HEK293 (cell line): ENCODE measurements at regions not wholly inside any gene's neighbourhood (a gene's known extent, or its start where the extent isn't known, plus 50 kb on each side); places are given as distances from the start of the nearest gene placed in this dataset.

Source experiments
- CTCF ChIA-PET: fragments of 350-600 bp; formaldehyde crosslinking; extraction: SDS; loops from one replicate; lab custom pipeline; 2021; ENCODE audit warnings: antibody characterized with exemption; lab: Yijun Ruan, JAX
- POLR2A ChIA-PET: fragments of 300-600 bp; formaldehyde crosslinking; extraction: SDS; loops from one replicate; lab custom pipeline; 2020; ENCODE audit warnings: antibody characterized with exemption, inconsistent platforms; lab: Yijun Ruan, JAX
- H3K27ac ChIP-seq: fragments of 200-500 bp; sonication (Bioruptor generic); 2 replicates; pipeline ENCODE4 v1.5.1; 2014; ENCODE audit warnings: low read depth, low read length, control low read depth, inconsistent platforms; ENCODE audit errors: extremely low read depth
- H3K36me3 ChIP-seq, 2 experiments: fragments of 200-500 bp in 1 of 2; sonication (Bioruptor generic) in 1 of 2; 1 replicate in 1 of 2; 2 replicates in 1 of 2; pipeline ENCODE4 v1.5.1; 2014 to 2017; ENCODE audit warnings: inconsistent platforms in 2 of 2, low read length in 2 of 2; ENCODE audit not compliant: control insufficient read depth in 2 of 2, insufficient read depth in 1 of 2
- H3K4me1 ChIP-seq: fragments of 200-500 bp; sonication (Bioruptor generic); 2 replicates; pipeline ENCODE4 v1.5.1; 2014; ENCODE audit warnings: mild to moderate bottlenecking, low read length, inconsistent platforms; ENCODE audit not compliant: control insufficient read depth, insufficient read depth
- H3K4me3 ChIP-seq: 2 replicates; pipeline ENCODE4 v1.5.1; 2011; ENCODE audit warnings: low read depth, mild to moderate bottlenecking, control low read depth, low read length, moderate library complexity
- H3K9me3 ChIP-seq: fragments of 200-500 bp; sonication (Bioruptor generic); 2 replicates; pipeline ENCODE4 v1.5.1; 2014; ENCODE audit warnings: low read depth, low read length, inconsistent platforms; ENCODE audit not compliant: control insufficient read depth, insufficient read depth
- OSR2 ChIP-seq: fragments of 450-650 bp; formaldehyde crosslinking; IDR thresholded peaks from 2 replicates; pipeline ENCODE4 v1.5.1; 2016; ENCODE audit warnings: missing biosample characterization, missing genetic modification characterization
- PRDM10 ChIP-seq: fragments of 450-650 bp; formaldehyde crosslinking; IDR thresholded peaks from 2 replicates; pipeline ENCODE4 v1.5.1; 2016; ENCODE audit warnings: missing biosample characterization, missing genetic modification characterization
- TRIM28 ChIP-seq: IDR thresholded peaks from 2 replicates; pipeline ENCODE4 v1.6.1; 2011; ENCODE audit warnings: low read length, control low read depth, borderline replicate concordance
- YY1 ChIP-seq: fragments of 450-650 bp; formaldehyde crosslinking; IDR thresholded peaks from 2 replicates; pipeline ENCODE4 v1.5.1; 2018; ENCODE audit warnings: missing biosample characterization, missing genetic modification characterization
- ZFP37 ChIP-seq: fragments of 450-650 bp; formaldehyde crosslinking; IDR thresholded peaks from 2 replicates; pipeline ENCODE4 v1.5.1; 2016; ENCODE audit warnings: missing biosample characterization, missing genetic modification characterization
- ZFP41 ChIP-seq: fragments of 450-650 bp; formaldehyde crosslinking; IDR thresholded peaks from 2 replicates; pipeline ENCODE4 v1.5.1; 2016; ENCODE audit warnings: missing biosample characterization, missing genetic modification characterization, borderline replicate concordance
- ZNF221 ChIP-seq: fragments of 450-650 bp; formaldehyde crosslinking; IDR thresholded peaks from 2 replicates; pipeline ENCODE4 v1.5.1; 2017; ENCODE audit warnings: missing biosample characterization, missing genetic modification characterization, borderline replicate concordance
- ZNF223 ChIP-seq: fragments of 450-650 bp; formaldehyde crosslinking; IDR thresholded peaks from 2 replicates; pipeline ENCODE4 v1.5.1; 2016; ENCODE audit warnings: missing biosample characterization, missing genetic modification characterization
- ZNF26 ChIP-seq: fragments of 450-650 bp; formaldehyde crosslinking; IDR thresholded peaks from 2 replicates; pipeline ENCODE4 v1.5.1; 2016; ENCODE audit warnings: missing biosample characterization, missing genetic modification characterization
- ZNF280C ChIP-seq: fragments of 450-650 bp; formaldehyde crosslinking; IDR thresholded peaks from 2 replicates; pipeline ENCODE4 v1.5.1; 2016; ENCODE audit warnings: missing biosample characterization, missing genetic modification characterization
- ZNF37A ChIP-seq: fragments of 450-650 bp; IDR thresholded peaks from 2 replicates; pipeline ENCODE4 v1.5.1; 2018; ENCODE audit warnings: missing biosample characterization, missing genetic modification characterization
- ZNF426 ChIP-seq: fragments of 450-650 bp; formaldehyde crosslinking; IDR thresholded peaks from 2 replicates; pipeline ENCODE4 v1.5.1; 2017; ENCODE audit warnings: missing biosample characterization, missing genetic modification characterization, mild to moderate bottlenecking, inconsistent platforms, moderate library complexity
- ZNF473 ChIP-seq: fragments of 450-650 bp; formaldehyde crosslinking; IDR thresholded peaks from 2 replicates; pipeline ENCODE4 v1.5.1; 2017; ENCODE audit warnings: missing biosample characterization, missing genetic modification characterization
- ZNF518A ChIP-seq: fragments of 450-650 bp; formaldehyde crosslinking; conservative IDR thresholded peaks from 2 replicates; pipeline ENCODE4 v1.5.1; 2016; ENCODE audit warnings: low read depth, missing biosample characterization, missing genetic modification characterization
- ZNF610 ChIP-seq: fragments of 450-650 bp; formaldehyde crosslinking; IDR thresholded peaks from 2 replicates; pipeline ENCODE4 v1.5.1; 2016; ENCODE audit warnings: missing biosample characterization, missing genetic modification characterization, borderline replicate concordance
- ZNF621 ChIP-seq: fragments of 450-650 bp; formaldehyde crosslinking; IDR thresholded peaks from 2 replicates; pipeline ENCODE4 v1.5.1; 2017; ENCODE audit warnings: missing biosample characterization, missing genetic modification characterization
- ZNF645 ChIP-seq: fragments of 450-650 bp; formaldehyde crosslinking; IDR thresholded peaks from 2 replicates; pipeline ENCODE4; 2016; ENCODE audit warnings: missing biosample characterization, missing genetic modification characterization
- ZNF664 ChIP-seq: fragments of 450-650 bp; formaldehyde crosslinking; IDR thresholded peaks from 2 replicates; pipeline ENCODE4 v1.5.1; 2016; ENCODE audit warnings: missing biosample characterization, missing genetic modification characterization
- ZNF776 ChIP-seq: fragments of 450-650 bp; formaldehyde crosslinking; IDR thresholded peaks from 2 replicates; pipeline ENCODE4 v1.5.0; 2017; ENCODE audit warnings: missing biosample characterization, missing genetic modification characterization, borderline replicate concordance

GRCh38 chr1:25163986-25164385 lies 68.3 kb downstream of the SYF2 start:
- Histone ChIP-seq H3K9me3 (no peaks in the 10 kb centered on the region), H3K27ac (no peak overlapping the region), H3K4me1 (no peaks in the 10 kb centered on the region), H3K4me3 (no peak overlapping the region), H3K36me3 (no peaks in the 10 kb centered on the region)
- ChIA-PET CTCF (no interaction called here), POLR2A (no interaction called here)
- TF ChIP-seq ZNF518A: no peak

- TF ChIP-seq ZNF776 (tag by site-specific recombination) (no peak), ZNF664 (tag by site-specific recombination) (no peak), ZNF426 (tag by site-specific recombination) (no peak), TRIM28 (no peak), ZFP37 (tag by site-specific recombination) (no peak), ZNF37A (tag by site-specific recombination) (no peak), PRDM10 (tag by site-specific recombination) (no peak), ZNF621 (tag by site-specific recombination) (no peak), OSR2 (tag by site-specific recombination) (no peak), ZNF473 (tag by site-specific recombination) (no peak), ZNF610 (no peak), ZNF223 (tag by site-specific recombination) (no peak), ZNF645 (no peak), ZNF221 (tag by site-specific recombination) (no peak), ZNF280C (no peak), ZFP41 (tag by site-specific recombination) (no peak), YY1 (tag by site-specific recombination) (no peak), ZNF26 (tag by site-specific recombination) (no peak)
- H3K4me3 ChIP-seq: no peak overlapping the region
- no peaks in the 10 kb centered on the region for H3K4me1 ChIP-seq
- ChIA-PET POLR2A (no interaction called here), CTCF (interaction anchor here (0.6 to 0.8 kb wide), 2 partner anchors 14 to 1124 kb away, joined by 3 read pairs; no protein-coding TSS in a partner anchor)
- no peaks in the 10 kb centered on the region for H3K9me3 ChIP-seq
- H3K27ac ChIP-seq: no peak overlapping the region
- no peaks in the 10 kb centered on the region for H3K36me3 ChIP-seq
These were observed 70.3 kb downstream of the SYF2 start for GRCh38 chr1:25161981-25162380.
